SH-SY5Y (cell line): ENCODE measurements at regions not wholly inside any gene's neighbourhood (a gene's known extent, or its start where the extent isn't known, plus 50 kb on each side); places are given as distances from the start of the nearest gene placed in this dataset.

ENCODE experiments used
- GATA2 ChIP-seq: IDR thresholded peaks from 2 replicates; pipeline ENCODE4 v1.6.1; 2011; ENCODE audit warnings: mild to moderate bottlenecking, low read depth, low read length
- GATA3 ChIP-seq: IDR thresholded peaks from 2 replicates; pipeline ENCODE4 v1.6.1; 2011; ENCODE audit warnings: low read depth, mild to moderate bottlenecking, low read length, moderate library complexity

DNA sequence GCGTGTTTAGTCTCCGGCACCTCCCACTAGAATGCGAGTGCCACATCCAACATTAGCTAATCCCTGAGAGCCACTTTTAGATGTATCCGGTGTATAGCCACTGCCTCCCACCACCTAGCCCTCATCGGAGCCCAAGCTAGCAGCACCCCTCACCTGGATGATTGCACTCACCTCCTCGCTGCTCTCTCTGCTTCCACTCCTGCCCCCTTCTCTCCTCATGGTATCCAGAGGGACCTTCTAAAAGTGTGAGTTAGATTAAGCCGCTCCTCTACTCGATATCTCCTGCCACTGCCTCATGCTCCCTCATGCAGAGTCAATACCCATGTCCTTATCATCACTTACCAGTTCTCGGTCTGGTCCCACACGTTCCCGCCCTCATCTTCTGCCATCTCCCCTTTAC is 125.3 kb downstream of the RAB11FIP2 start:
- TF ChIP-seq GATA3 (no peak), GATA2 (no peak)
